Adrenal gland (tissue), 9 donors: ENCODE measurements at regions not wholly inside any gene's neighbourhood (a gene's known extent, or its start where the extent isn't known, plus 50 kb on each side); places are given as distances from the start of the nearest gene placed in this dataset.

Source experiments
- DNase-seq, 7 donors: peaks; one replicate each; pipeline ENCODE4 v3.0.0-alpha.2; 2019 to 2020
- H3K27ac ChIP-seq, 5 donors: fragments of 200-600 bp; sonication (generic) in 4 of 5; 1 replicate in 3 of 5; 2 replicates in 2 of 5; pipeline versions ENCODE4 v1.5.1 to v1.8.0; 2016 to 2020; ENCODE audit warnings: mild to moderate bottlenecking in 1 of 5
- H3K27me3 ChIP-seq: fragments of 200-600 bp; 2 replicates; pipeline ENCODE4 v1.8.0; 2021
- H3K36me3 ChIP-seq, 2 donors: fragments of 200-600 bp; replicated peaks in 1 of 2; 1 replicate in 1 of 2; 2 replicates in 1 of 2; pipeline versions ENCODE4 v1.5.1 to v1.8.0; 2018 to 2022
- H3K4me1 ChIP-seq, 2 donors: fragments of 200-600 bp; replicated peaks in 1 of 2; 1 replicate in 1 of 2; 2 replicates in 1 of 2; pipeline versions ENCODE4 v1.5.1 to v1.8.0; 2018 to 2021
- H3K4me3 ChIP-seq, 4 donors: fragments of 200-600 bp; sonication (generic) in 3 of 4; one replicate each; pipeline ENCODE4 v1.5.1; 2016 to 2018
- H3K9me3 ChIP-seq, 3 donors: fragments of 200-600 bp; sonication (generic) in 1 of 3; replicated peaks in 1 of 3; 1 replicate in 2 of 3; 2 replicates in 1 of 3; pipeline versions ENCODE4 v1.5.1 to v1.8.0; 2016 to 2021
- POLR2A ChIP-seq, 2 donors: fragments of 450-650 bp; IDR thresholded peaks; one replicate each; pipeline ENCODE4 v1.6.1; 2017; ENCODE audit warnings: antibody characterized with exemption in 2 of 2, mild to moderate bottlenecking in 2 of 2, moderate library complexity in 1 of 2
- WGBS, 4 donors: extraction: QIAGEN DNeasy Blood & Tissue Kit in 2 of 4; methylation state at CpG; one replicate each; pipeline versions ENCODE4 v1.1.5 to v1.1.7; 2013 to 2017; 5-methylcytosine and 5-hydroxymethylcytosine counted together
- intact Hi-C, 2 donors: fragments of 100-400 bp; cut with DNase I; formaldehyde crosslinking; loops; one replicate each; pipeline versions ENCODE4 v1.14.1 to v1.15.0; 2022 to 2023
- TF ChIP-seq, protein P1 (sequence below), 6 experiments: fragments of 450-650 bp in 4 of 6; fragments of 200-600 bp in 2 of 6; sonication (generic) in 1 of 6; IDR thresholded peaks; 1 replicate in 5 of 6; 2 replicates in 1 of 6; pipeline versions ENCODE4 v1.5.1 to v1.8.0; 2016 to 2021; ENCODE audit warnings: antibody characterized with exemption in 6 of 6, mild to moderate bottlenecking in 2 of 6, moderate library complexity in 1 of 6
- donor health status: healthy with polysubstance abuse.
- donor health status: Bipolar disorder and iron deficiency.
- donor health status: DM: yes; HTN: yes; CAD: no.
- donor health status: DM: no; HTN: no; CAD: no.
- donor health status: DM: no; HTN: no; CAD: no.

DNA sequence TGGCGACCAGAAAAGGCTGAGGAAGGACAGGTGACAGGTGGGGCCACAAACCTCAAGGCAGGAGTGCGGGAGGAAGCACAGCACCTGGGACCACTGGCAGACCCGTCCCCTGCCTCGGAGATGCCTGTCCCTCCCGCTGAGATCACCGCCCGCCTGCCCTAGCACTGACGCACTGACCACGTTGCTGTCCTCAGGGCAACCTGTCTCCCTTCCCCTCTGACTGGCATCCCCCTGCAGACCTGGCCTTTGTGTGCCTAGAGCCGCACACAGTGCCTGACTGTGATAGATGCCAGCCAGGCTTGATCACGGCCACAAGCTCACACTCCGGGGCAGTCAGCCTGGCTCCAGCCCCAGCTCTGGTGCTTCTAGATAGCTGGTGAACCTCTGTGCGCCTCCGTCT lies 58.4 kb upstream of the EN2 start:
- intact Hi-C loops = no loop called here
- H3K4me3 ChIP-seq = no peak overlapping the region
- DNase-seq = no peak
- TF ChIP-seq, protein P1, sequence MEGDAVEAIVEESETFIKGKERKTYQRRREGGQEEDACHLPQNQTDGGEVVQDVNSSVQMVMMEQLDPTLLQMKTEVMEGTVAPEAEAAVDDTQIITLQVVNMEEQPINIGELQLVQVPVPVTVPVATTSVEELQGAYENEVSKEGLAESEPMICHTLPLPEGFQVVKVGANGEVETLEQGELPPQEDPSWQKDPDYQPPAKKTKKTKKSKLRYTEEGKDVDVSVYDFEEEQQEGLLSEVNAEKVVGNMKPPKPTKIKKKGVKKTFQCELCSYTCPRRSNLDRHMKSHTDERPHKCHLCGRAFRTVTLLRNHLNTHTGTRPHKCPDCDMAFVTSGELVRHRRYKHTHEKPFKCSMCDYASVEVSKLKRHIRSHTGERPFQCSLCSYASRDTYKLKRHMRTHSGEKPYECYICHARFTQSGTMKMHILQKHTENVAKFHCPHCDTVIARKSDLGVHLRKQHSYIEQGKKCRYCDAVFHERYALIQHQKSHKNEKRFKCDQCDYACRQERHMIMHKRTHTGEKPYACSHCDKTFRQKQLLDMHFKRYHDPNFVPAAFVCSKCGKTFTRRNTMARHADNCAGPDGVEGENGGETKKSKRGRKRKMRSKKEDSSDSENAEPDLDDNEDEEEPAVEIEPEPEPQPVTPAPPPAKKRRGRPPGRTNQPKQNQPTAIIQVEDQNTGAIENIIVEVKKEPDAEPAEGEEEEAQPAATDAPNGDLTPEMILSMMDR (IDR thresholded peaks at IDR 0.05) = no peak
- no peak for TF ChIP-seq POLR2A (IDR thresholded peaks at IDR 0.05)
- no peaks in the 10 kb centered on the region for H3K9me3 ChIP-seq
- no peaks in the 10 kb centered on the region for H3K27me3 ChIP-seq
- H3K36me3 ChIP-seq = no peaks in the 10 kb centered on the region
- 80 to 89% (median 83%) methylated on average over 6 to 14 of the region's 14 CpGs for WGBS, 4 donors
- no peak overlapping the region for H3K27ac ChIP-seq
- H3K4me1 ChIP-seq = no peaks in the 10 kb centered on the region

DNA sequence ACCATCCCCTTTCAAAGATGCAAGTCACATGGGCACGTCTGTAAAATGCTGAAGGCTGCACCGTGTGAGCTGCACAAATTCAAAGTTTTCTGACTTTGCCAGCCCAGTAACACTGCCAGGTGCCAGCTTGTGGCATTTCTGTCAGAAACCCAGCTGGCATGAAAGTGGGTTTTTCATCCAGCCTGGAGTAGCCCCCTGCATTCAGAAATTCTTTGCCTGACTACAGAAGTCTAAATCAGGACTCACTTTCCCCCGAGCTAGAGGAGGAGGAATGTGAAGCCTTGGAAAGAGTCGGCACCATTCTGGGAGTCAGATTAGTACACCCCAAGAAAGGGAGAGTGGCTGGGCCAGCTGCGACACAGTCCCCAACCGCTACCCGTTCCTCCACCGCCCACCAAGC lies 56.7 kb upstream of the EN2 start:
- no peaks in the 10 kb centered on the region for H3K4me1 ChIP-seq
- DNase-seq = no peak
- TF ChIP-seq, protein P1 (IDR thresholded peaks at IDR 0.05) = no peak
- TF ChIP-seq POLR2A (IDR thresholded peaks at IDR 0.05) = no peak
- no peak overlapping the region for H3K27ac ChIP-seq
- H3K9me3 ChIP-seq = no peaks in the 10 kb centered on the region
- no peak overlapping the region for H3K4me3 ChIP-seq
- intact Hi-C loops = no loop called here
- no peaks in the 10 kb centered on the region for H3K27me3 ChIP-seq
- H3K36me3 ChIP-seq = no peaks in the 10 kb centered on the region
- WGBS, 4 donors = 58 to 75% (median 64%) methylated on average over 6 to 8 of the region's 8 CpGs

DNA sequence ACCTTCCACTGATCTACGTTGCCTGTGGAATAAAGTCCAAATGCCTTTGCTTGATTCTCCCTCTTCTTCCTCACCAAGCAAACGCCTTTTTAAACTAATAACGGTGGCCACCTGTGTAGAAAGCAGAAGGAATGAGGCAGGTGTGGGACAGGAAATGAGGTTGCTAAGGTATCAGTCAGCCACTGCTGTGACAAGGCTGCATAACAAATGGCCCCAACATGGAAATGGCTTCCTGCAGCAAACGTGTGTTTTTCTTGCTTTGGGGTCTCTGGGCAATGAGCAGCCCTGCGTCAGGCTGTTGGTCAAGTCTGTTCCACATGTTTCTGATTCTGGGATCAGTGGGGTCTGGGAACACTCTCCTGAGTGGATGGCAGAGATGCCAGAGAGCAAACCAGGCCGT lies 56.0 kb upstream of the EN2 start:
- no peak for DNase-seq
- Histone ChIP-seq H3K36me3 (no peaks in the 10 kb centered on the region), H3K4me1 (no peaks in the 10 kb centered on the region), H3K4me3 (no peak overlapping the region), H3K9me3 (no peaks in the 10 kb centered on the region), H3K27me3 (no peaks in the 10 kb centered on the region), H3K27ac (no peak overlapping the region)
- intact Hi-C loops = no loop called here
- 57 to 74% (median 63%) methylated on average over 6 of the region's 6 CpGs for WGBS, 4 donors
- TF ChIP-seq, protein P1 (IDR thresholded peaks at IDR 0.05) = no peak
- TF ChIP-seq POLR2A (IDR thresholded peaks at IDR 0.05) = no peak

DNA sequence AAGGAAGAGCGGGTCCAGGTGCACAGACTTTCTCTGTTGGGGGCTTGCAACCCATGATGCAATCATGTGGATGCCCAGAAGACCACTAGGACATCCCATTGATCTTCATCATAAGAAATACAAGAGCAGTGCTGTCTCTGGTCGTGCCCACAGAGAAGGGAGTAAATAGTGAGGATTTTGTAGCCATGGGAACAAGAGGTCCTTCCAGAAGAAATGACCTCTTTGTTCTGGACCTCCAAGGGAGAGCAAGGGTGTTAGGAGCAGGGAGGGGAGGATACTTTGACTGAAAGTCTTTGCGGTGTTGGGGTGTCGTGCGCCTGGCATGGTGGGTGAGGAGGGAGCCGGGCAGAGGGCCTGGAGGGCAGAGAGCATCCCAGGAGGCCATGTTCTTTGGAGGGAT lies 55.0 kb upstream of the EN2 start:
- 80 to 88% (median 84%) methylated on average over 6 of the region's 6 CpGs for WGBS, 4 donors
- no peaks in the 10 kb centered on the region for H3K27me3 ChIP-seq
- H3K27ac ChIP-seq = no peak overlapping the region
- no peaks in the 10 kb centered on the region for H3K9me3 ChIP-seq
- no peaks in the 10 kb centered on the region for H3K4me1 ChIP-seq
- DNase-seq = no peak
- intact Hi-C loops = no loop called here
- H3K36me3 ChIP-seq = no peaks in the 10 kb centered on the region
- H3K4me3 ChIP-seq = no peak overlapping the region
- TF ChIP-seq POLR2A (IDR thresholded peaks at IDR 0.05) = no peak

DNA sequence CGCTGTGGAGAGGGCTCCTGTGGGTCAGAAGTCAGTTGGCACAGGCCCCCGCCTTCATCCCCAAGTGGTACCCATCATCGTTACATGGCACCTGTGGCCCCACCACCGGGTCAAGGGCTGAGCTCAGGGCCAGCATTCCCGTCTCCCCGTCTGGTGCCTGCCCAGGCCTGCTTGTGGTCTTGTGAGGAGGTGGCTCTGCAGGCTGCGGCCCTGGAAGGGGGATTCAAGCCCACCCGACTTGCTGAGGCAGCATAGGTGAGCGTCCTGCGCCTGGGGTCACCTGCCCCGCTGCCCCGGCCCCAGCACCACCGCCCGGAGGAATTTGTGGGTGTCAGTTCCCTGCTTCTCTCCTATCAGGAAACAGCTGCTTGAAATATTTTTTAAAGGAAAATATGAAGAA lies 53.0 kb upstream of the EN2 start:
- Histone ChIP-seq H3K4me1 (no peaks in the 10 kb centered on the region), H3K27me3 (no peaks in the 10 kb centered on the region), H3K4me3 (no peak overlapping the region), H3K36me3 (no peaks in the 10 kb centered on the region), H3K9me3 (no peaks in the 10 kb centered on the region), H3K27ac (no peak overlapping the region)
- no peak for TF ChIP-seq POLR2A (IDR thresholded peaks at IDR 0.05)
- TF ChIP-seq, protein P1 (IDR thresholded peaks at IDR 0.05) = no peak
- DNase-seq = no peak
- WGBS, 4 donors = 65 to 85% (median 73%) methylated on average over 6 to 14 of the region's 14 CpGs
- intact Hi-C loops = no loop called here
